GM19239 (cell line): ENCODE measurements at regions not wholly inside any gene's neighbourhood (a gene's known extent, or its start where the extent isn't known, plus 50 kb on each side); places are given as distances from the start of the nearest gene placed in this dataset.
"Not testable (repeated sequence)": the region's sequence is repeated elsewhere in the genome, so short reads cannot be mapped to it uniquely, and the experiment has no call there.

Source experiments
- DNase-seq: peaks from one replicate; pipeline ENCODE4 v3.0.0; 2011; ENCODE audit warnings: low spot score; ENCODE audit not compliant: insufficient read length
- FAIRE-seq: peaks from 2 replicates; lab custom pipeline; 2011; peaks lifted over from hg19 to GRCh38; lab: Jason Lieb, UNC

GRCh38 chr7:113338071-113338696 lies 219.8 kb upstream of the SMIM30 start:
- DNase-seq, result no peak
- FAIRE-seq, result no peak

GRCh38 chr7:113336838-113337237 lies 218.5 kb upstream of the SMIM30 start:
- FAIRE-seq, DNase-seq: not testable (repeated sequence)

- DNase-seq (no peak), FAIRE-seq (no peak)
Measured at GRCh38 chr7:113331155-113331898, 213.0 kb upstream of the SMIM30 start.

GRCh38 chr7:113321201-113321600 lies 202.8 kb upstream of the SMIM30 start:
- DNase-seq (no peak), FAIRE-seq (no peak)

GRCh38 chr7:113320419-113320818 lies 202.1 kb upstream of the SMIM30 start:
- FAIRE-seq (no peak), DNase-seq (no peak)

GRCh38 chr7:113314594-113314993 lies 196.2 kb upstream of the SMIM30 start:
- FAIRE-seq (no peak), DNase-seq (no peak)

GRCh38 chr7:113308399-113308798 lies 190.0 kb upstream of the SMIM30 start:
- no peak for DNase-seq
- no peak for FAIRE-seq

- no peak for DNase-seq
- FAIRE-seq, result no peak
Measured at GRCh38 chr7:113307147-113307546, 188.8 kb upstream of the SMIM30 start.

GRCh38 chr7:113306302-113306701 lies 187.9 kb upstream of the SMIM30 start:
- DNase-seq, result no peak
- no peak for FAIRE-seq

- no peak for DNase-seq
- no peak for FAIRE-seq
Measured at GRCh38 chr7:113304104-113304503, 185.8 kb upstream of the SMIM30 start.

- DNase-seq, FAIRE-seq: not testable (repeated sequence)
Measured at GRCh38 chr7:113303388-113303787, 185.0 kb upstream of the SMIM30 start.

- DNase-seq (no peak), FAIRE-seq (no peak)
Measured at GRCh38 chr7:113301983-113302382, 183.6 kb upstream of the SMIM30 start.

- FAIRE-seq (no peak), DNase-seq (no peak)
Measured at GRCh38 chr7:113301141-113301540, 182.8 kb upstream of the SMIM30 start.

GRCh38 chr7:113299748-113300147 lies 181.4 kb upstream of the SMIM30 start:
- no peak for FAIRE-seq
- DNase-seq, result no peak

GRCh38 chr7:113298501-113298900 lies 180.1 kb upstream of the SMIM30 start:
- no peak for DNase-seq
- FAIRE-seq, result no peak

- FAIRE-seq, result no peak
- DNase-seq, result no peak
Measured at GRCh38 chr7:113294750-113295149, 176.4 kb upstream of the SMIM30 start.

- no peak for FAIRE-seq
- DNase-seq, result no peak
Measured at GRCh38 chr7:113292105-113292504, 173.8 kb upstream of the SMIM30 start.

- FAIRE-seq (no peak), DNase-seq (no peak)
Measured at GRCh38 chr7:113291058-113291457, 172.7 kb upstream of the SMIM30 start.

- FAIRE-seq, result peak; percentile 4
- DNase-seq, result no peak
Measured at GRCh38 chr7:113289140-113289740, 170.9 kb upstream of the SMIM30 start.

- DNase-seq (no peak), FAIRE-seq (no peak)
Measured at GRCh38 chr7:113285411-113285810, 167.1 kb upstream of the SMIM30 start.

GRCh38 chr7:113283861-113284260 lies 165.5 kb upstream of the SMIM30 start:
- DNase-seq (no peak), FAIRE-seq (no peak)
